ENCODE measurements at regions not wholly inside any gene's neighbourhood (a gene's known extent, or its start where the extent isn't known, plus 50 kb on each side); places are given as distances from the start of the nearest gene placed in this dataset.

- Histone ChIP-seq H3K79me2 (ENCODE audit: low read length) (no peaks in the 10 kb centered on the region), H3K9me3 (ENCODE audit: low read length) (no peaks in the 10 kb centered on the region), H2AFZ (ENCODE audit: low read length) (no peak overlapping the region), H3K4me2 (ENCODE audit: low read length) (no peak overlapping the region), H3K36me3 (ENCODE audit: low read depth, low read length) (no peaks in the 10 kb centered on the region), H3K4me1 (ENCODE audit: insufficient read depth, low read length) (no peaks in the 10 kb centered on the region), H3K4me3 (ENCODE audit: low read length) (no peak overlapping the region), H3K27ac (ENCODE audit: low read length) (no peak overlapping the region), H3K9ac (ENCODE audit: low read length) (no peak overlapping the region), H3K9me2 (replicated peaks; ENCODE audit: low read length) (no peaks in the 10 kb centered on the region), H3K27me3 (ENCODE audit: low read length) (no peaks in the 10 kb centered on the region; the same call in 1 of the 2 replicates), H3F3A (ENCODE audit: low read length, unreplicated experiment) (no peaks in the 10 kb centered on the region), H4K20me1 (ENCODE audit: low read length) (no peaks in the 10 kb centered on the region)
- no peak for DNase-seq
- no TSS peak for BruUV-seq (replicated peaks)
- ChIA-PET POLR2A (ENCODE audit: unreplicated experiment) (no interaction called here), CTCF (no interaction called here)
- intact Hi-C loops (cut with micrococcal nuclease) = no loop called here
- TF ChIP-seq CTCF (conservative IDR thresholded peaks at IDR 0.05; ENCODE audit: low read depth, low read length) = no peak
- TF ChIP-seq EZH2 (IDR thresholded peaks at IDR 0.05; ENCODE audit: low read length, unreplicated experiment) = no peak
- TF ChIP-seq EZH2phosphoT487 (IDR thresholded peaks at IDR 0.05; ENCODE audit: borderline replicate concordance, low read length) = no peak
- no peak for ATAC-seq
These were observed 431.0 kb upstream of the MKI67 start for GRCh38 chr10:128557149-128557710.

- H3K9ac ChIP-seq (ENCODE audit: low read length) = no peak overlapping the region
- POLR2A ChIA-PET (ENCODE audit: unreplicated experiment) = no interaction called here
- no peaks in the 10 kb centered on the region for H3K36me3 ChIP-seq (ENCODE audit: low read depth, low read length)
- ATAC-seq (no peak), DNase-seq (no peak)
- intact Hi-C loops (cut with micrococcal nuclease) = no loop called here
- H3K4me2 ChIP-seq (ENCODE audit: low read length) = no peak overlapping the region
- no TSS peak for BruUV-seq (replicated peaks)
- no peak for TF ChIP-seq EZH2 (IDR thresholded peaks at IDR 0.05; ENCODE audit: low read length, unreplicated experiment)
- TF ChIP-seq EZH2phosphoT487 (IDR thresholded peaks at IDR 0.05; ENCODE audit: borderline replicate concordance, low read length) = no peak
- no peak for TF ChIP-seq CTCF (conservative IDR thresholded peaks at IDR 0.05; ENCODE audit: low read depth, low read length)
- CTCF ChIA-PET = no interaction called here
- no peaks in the 10 kb centered on the region; the same call in 1 of the 2 replicates for H3K27me3 ChIP-seq (ENCODE audit: low read length)
- H3K9me2 ChIP-seq (replicated peaks; ENCODE audit: low read length) = no peaks in the 10 kb centered on the region
- H3K4me1 ChIP-seq (ENCODE audit: insufficient read depth, low read length) = no peaks in the 10 kb centered on the region
- H2AFZ ChIP-seq (ENCODE audit: low read length) = no peak overlapping the region
- H3F3A ChIP-seq (ENCODE audit: low read length, unreplicated experiment) = no peaks in the 10 kb centered on the region
- no peak overlapping the region for H3K27ac ChIP-seq (ENCODE audit: low read length)
- H3K4me3 ChIP-seq (ENCODE audit: low read length) = no peak overlapping the region
- no peaks in the 10 kb centered on the region for H3K79me2 ChIP-seq (ENCODE audit: low read length)
- H4K20me1 ChIP-seq (ENCODE audit: low read length) = no peaks in the 10 kb centered on the region
- no peaks in the 10 kb centered on the region for H3K9me3 ChIP-seq (ENCODE audit: low read length)
These were observed 434.2 kb upstream of the MKI67 start for GRCh38 chr10:128560406-128560805.

GRCh38 chr10:128560993-128561392 is 434.8 kb upstream of the MKI67 start:
- Histone ChIP-seq H3K9me3 (ENCODE audit: low read length) (no peaks in the 10 kb centered on the region), H2AFZ (ENCODE audit: low read length) (no peak overlapping the region), H3K36me3 (ENCODE audit: low read depth, low read length) (no peaks in the 10 kb centered on the region), H3K4me2 (ENCODE audit: low read length) (no peak overlapping the region), H3K4me3 (ENCODE audit: low read length) (no peak overlapping the region), H3K4me1 (ENCODE audit: insufficient read depth, low read length) (no peaks in the 10 kb centered on the region), H3K9me2 (replicated peaks; ENCODE audit: low read length) (no peaks in the 10 kb centered on the region), H4K20me1 (ENCODE audit: low read length) (no peaks in the 10 kb centered on the region), H3F3A (ENCODE audit: low read length, unreplicated experiment) (no peaks in the 10 kb centered on the region), H3K27me3 (ENCODE audit: low read length) (no peaks in the 10 kb centered on the region), H3K27ac (ENCODE audit: low read length) (no peak overlapping the region), H3K79me2 (ENCODE audit: low read length) (no peaks in the 10 kb centered on the region), H3K9ac (ENCODE audit: low read length) (no peak overlapping the region)
- intact Hi-C loops (cut with micrococcal nuclease) = no loop called here
- no TSS peak for BruUV-seq (replicated peaks)
- POLR2A ChIA-PET (ENCODE audit: unreplicated experiment) = no interaction called here
- no peak for ATAC-seq
- CTCF ChIA-PET = no interaction called here
- no peak for DNase-seq
- TF ChIP-seq EZH2phosphoT487 (IDR thresholded peaks at IDR 0.05; ENCODE audit: borderline replicate concordance, low read length) = no peak
- no peak for TF ChIP-seq CTCF (conservative IDR thresholded peaks at IDR 0.05; ENCODE audit: low read depth, low read length)
- no peak for TF ChIP-seq EZH2 (IDR thresholded peaks at IDR 0.05; ENCODE audit: low read length, unreplicated experiment)

Data from PC-3 (cell line).